GM18520 (cell line): ENCODE measurements at regions not wholly inside any gene's neighbourhood (a gene's known extent, or its start where the extent isn't known, plus 50 kb on each side); places are given as distances from the start of the nearest gene placed in this dataset.
A peak's percentile ranks its signal among the peaks of the same experiment; 100 is the strongest.

Source experiments
- ATAC-seq: cut with Tn5 transposase; IDR thresholded peaks from one replicate; pipeline ENCODE4 v1.9.1; 2021; ENCODE audit not compliant: unreplicated experiment

- ATAC-seq = no peak
These were observed 356.0 kb upstream of the ISL1 start for GRCh38 chr5:51027271-51027670.

DNA sequence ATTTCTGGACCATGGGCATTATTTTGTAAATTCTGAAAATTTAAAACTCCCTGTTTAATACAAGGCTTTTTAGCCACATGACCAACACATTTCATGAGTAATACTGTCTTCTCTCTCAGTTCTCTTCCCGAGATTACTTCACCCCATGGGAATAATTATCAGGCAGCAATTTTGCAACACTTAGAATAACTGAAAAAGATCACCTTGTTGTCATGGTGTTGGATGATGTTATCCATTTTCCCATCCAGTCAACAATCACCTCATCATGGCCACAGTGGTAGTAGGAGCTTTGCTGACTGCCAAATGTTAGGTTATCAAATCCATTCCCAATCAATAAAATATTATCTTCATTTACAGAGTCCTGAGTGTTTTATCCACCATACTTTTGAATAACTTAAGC, 354.9 kb upstream of the ISL1 start:
- no peak for ATAC-seq

- ATAC-seq = no peak
These were observed 350.0 kb upstream of the ISL1 start for GRCh38 chr5:51033215-51033614.

DNA sequence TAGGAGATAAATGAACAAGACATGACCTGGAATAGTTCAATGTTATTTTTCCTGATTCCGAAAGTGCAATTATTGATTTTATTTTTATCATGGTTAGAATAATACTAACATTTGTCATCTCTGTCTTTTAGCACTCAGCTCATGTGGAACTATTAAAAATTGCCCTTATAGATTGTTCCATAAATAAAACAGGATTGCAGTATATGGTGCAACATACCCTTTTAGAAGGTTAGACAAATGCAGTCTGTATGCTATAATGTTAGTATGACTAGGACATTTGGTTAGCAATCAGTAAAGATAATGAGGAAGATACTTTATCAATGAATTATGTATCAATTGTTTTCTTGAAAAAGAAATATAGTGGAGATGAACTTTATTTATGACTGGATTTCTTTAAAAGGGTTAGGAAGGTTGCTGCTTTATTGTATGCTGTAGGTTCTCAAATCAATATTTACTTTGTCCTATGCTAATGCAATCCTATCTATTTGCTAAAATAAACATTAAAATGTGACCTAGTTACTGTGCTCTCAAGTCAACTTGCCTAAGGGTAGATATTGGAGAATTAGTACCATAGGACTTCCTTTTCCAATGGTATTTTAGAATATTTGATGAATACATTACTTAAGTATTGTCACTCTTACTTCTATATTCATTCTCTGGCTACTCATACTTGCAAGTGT, 348.9 kb upstream of the ISL1 start:
- ATAC-seq = no peak

GRCh38 chr5:51039424-51040329, 343.6 kb upstream of the ISL1 start:
- ATAC-seq = no peak

- ATAC-seq = no peak
These were observed 339.5 kb upstream of the ISL1 start for GRCh38 chr5:51043745-51044144.

DNA sequence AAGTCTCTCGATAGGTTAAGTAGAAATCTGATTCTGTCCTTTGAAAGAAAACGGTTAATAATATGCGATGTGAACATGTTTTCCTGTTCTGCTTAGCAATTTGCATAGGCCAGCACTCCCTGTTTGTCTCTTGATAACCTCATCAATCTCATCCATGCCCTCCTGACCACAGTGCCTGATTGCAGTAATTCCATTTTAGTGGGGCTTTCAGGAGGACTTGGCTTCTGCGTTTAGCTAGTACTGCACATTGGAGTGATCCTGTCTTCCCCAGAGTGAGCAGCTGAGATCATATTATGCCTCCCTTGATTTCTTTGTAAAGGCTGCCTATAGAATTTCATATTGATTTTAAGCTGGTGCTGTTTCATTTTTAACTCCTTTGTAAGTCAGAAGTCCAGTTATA, 335.9 kb upstream of the ISL1 start:
- no peak for ATAC-seq

DNA sequence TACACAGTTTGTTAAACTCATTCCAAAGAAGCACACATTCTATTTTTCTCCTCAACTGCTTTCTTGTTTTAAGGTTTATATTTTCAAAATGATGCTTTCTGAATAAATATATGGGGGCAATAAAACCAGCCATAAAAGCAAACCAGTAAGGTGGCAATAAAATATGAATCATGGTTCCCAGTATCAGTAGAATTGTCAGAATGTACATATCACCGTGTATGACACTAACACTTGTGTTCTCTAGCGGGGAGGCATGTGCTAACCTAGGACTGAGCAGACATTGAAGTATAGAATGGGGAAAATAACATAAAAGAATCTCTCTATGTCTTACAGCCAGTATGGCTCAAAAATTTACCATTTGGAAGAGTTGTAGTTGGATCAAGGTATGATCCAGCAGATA, 329.9 kb upstream of the ISL1 start:
- no peak for ATAC-seq

DNA sequence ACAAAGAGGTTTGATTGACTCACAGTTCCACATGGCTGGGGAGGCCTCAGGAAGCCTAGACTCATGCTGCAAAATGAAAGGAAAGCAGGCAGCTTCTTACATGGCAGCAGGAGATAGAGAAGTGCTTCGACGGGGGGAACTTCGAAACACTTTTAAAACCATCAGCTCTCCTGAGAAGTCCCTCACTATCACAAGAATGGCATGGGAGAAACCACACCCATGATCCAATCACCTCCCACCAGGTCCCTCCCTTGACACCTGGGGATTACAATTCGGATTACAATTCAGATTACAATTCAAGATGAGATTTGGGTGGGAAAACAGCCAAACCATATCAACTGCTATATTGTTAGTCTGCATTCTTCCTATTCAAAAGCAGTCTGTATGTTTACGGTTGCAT, 322.3 kb upstream of the ISL1 start:
- no peak for ATAC-seq

GRCh38 chr5:51072937-51073336, 310.3 kb upstream of the ISL1 start:
- ATAC-seq = no peak

- no peak for ATAC-seq
These were observed 300.5 kb upstream of the ISL1 start for GRCh38 chr5:51082741-51083140.

GRCh38 chr5:51091816-51092215, 291.4 kb upstream of the ISL1 start:
- no peak for ATAC-seq

GRCh38 chr5:51095486-51095885, 287.8 kb upstream of the ISL1 start:
- no peak for ATAC-seq

DNA sequence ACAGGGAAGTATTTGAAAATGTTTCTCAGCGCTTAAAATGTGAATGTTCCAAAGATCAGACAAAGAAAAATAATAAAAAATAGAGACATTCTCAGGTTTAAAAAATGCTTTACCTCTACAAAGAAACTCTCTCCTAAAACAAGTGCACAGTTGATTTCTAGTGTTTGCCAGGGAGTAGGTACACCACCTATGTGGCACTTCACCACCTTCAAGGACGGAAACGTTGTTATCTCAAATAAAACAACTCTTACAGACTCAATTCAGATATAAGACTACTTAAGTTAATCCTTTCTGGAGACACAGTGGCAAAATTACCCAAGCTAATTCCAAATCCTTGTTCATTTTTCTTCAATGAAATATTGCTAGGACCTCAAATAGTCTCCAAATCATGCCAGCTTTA, 286.4 kb upstream of the ISL1 start:
- no peak for ATAC-seq

GRCh38 chr5:51099173-51099853, 283.9 kb upstream of the ISL1 start:
- ATAC-seq = no peak

DNA sequence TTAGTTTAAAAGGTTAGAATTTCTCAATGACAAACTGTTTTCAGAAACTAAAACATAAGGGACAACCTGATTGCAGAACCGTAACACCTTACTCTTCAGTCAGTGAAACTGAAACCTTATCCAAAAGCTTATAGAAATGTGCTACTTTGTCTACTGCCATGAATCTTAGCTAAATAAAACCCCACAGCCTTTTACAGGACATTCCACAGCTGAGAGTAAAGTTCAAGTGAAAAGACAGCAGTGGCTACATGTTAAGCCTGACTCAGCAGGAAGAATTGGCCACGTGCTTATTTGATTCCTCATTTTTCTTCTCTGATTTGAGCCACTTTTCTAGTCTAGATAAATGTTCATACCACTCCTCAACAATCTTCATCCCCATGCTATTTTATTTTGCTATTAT, 278.7 kb upstream of the ISL1 start:
- ATAC-seq = no peak

DNA sequence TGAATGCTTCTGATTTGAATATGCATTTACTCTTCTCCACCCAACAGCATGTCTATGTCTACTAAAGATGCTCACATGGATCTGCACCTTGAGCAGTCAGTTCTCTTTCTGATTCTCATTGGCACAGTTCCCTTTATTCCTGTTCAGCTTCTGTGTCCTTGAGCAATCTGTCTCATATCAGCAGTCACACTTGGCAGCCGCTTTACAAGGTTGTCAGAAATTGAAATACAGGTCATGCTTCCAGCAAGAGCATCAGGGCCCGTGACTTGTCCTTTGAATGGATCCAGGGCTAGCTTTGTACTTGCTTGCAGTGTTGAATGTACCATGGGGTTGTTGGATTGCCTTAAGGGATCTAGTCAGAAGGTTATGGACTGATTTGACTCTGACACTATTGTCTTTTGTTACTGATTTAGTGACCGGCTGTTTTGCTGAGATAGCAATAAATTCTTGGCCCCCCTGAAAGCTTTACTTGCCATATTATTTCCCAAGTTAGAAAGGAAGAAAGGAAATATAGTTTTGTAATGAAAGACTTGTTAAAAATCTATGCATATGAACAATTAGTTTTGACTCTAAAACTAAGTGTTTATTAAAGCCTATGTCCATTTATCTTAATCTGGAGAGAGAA, 273.4 kb upstream of the ISL1 start:
- ATAC-seq = no peak

DNA sequence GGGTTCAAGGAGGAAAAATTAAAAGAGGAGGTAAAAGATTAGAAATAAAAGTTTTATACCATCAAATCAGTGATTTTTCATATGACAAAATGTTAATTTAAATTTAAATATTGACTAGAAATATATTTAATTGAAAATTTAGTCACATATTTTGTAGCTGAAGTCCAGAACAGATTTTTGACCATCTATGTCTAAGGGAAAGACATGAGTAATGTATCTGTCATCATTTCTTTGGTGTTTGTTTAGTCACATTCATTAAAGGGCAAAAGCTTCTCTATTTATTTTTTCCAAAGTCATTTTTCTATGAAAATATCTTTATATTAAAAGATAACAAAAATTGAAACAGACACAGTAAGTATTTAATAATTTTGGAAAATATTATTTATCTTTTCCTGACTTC, 252.0 kb upstream of the ISL1 start:
- no peak for ATAC-seq

DNA sequence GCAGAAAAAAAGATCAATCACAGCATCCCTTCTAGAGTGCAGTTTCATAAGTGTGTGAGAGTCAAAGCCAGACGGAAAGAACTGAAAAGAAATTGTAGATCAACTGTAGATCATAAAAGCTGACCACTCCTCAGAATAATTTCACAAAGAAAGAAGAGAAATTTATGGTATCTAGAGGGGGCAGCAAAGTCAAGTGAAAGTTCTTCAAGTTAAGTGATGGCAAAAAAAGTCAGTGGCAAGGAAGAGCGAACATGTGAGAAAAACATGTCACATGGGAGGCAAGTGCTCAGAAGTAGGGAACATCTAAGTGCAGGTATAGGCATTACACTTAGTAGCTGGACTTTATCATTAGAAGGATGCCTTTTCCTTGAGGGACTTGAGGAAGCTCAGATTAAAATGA, 245.1 kb upstream of the ISL1 start:
- ATAC-seq = no peak

DNA sequence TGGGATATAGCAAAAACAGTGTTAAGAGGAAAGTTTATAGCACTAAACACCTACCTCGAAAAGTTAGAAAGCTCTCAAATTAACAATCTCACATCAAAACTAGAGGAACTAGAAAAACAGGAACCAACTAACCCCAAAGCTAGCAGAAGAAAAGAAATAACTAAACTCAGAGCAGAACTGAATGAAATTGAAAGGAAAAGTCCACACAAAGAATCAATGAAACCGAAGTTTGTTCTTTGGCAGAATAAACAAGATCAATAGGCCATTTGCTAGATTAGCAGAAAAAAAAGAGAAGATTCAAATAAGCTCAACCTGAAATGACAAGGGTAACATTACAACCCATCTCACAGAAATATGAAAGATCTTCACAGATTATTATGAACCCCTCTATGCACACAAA, 234.8 kb upstream of the ISL1 start:
- ATAC-seq = peak; percentile 39

GRCh38 chr5:51156222-51156621, 227.0 kb upstream of the ISL1 start:
- ATAC-seq = no peak

DNA sequence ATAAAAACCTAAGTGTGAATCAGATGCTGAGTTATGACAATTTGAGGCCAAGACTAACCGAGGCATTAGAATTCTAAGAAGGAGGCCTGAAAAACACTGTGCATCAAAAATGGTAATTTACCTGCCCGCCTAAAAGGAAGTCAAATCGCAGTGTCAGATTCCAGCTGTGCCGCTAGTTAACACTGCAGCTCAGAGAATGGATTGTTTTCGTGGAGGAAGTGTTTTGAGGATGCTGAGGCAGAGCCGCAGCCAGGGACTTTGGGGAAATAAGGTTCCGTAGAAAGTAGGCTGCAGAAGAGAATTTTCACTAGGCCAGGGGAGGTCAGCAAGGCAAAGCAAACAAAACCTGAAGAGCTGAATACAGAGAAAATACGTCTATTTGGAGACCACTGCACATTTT, 226.4 kb upstream of the ISL1 start:
- ATAC-seq = no peak
